Endothelial cell (in vitro differentiated cells): ENCODE measurements at regions not wholly inside any gene's neighbourhood (a gene's known extent, or its start where the extent isn't known, plus 50 kb on each side); places are given as distances from the start of the nearest gene placed in this dataset.

Experiments used
- DNase-seq: peaks from one replicate; pipeline ENCODE4 v3.0.0; 2021; ENCODE audit warnings: low spot score
- H3K27ac Mint-ChIP-seq: one replicate; pipeline ENCODE4 v1.8.0; 2021; ENCODE audit warnings: mixed read lengths, inconsistent platforms; ENCODE audit not compliant: unreplicated experiment
- H3K27me3 Mint-ChIP-seq: one replicate; pipeline ENCODE4 v1.8.0; 2021; ENCODE audit warnings: mild to moderate bottlenecking, moderate library complexity, mixed read lengths, inconsistent platforms; ENCODE audit not compliant: unreplicated experiment
- H3K36me3 Mint-ChIP-seq: one replicate; pipeline ENCODE4 v1.8.0; 2021; ENCODE audit warnings: mild to moderate bottlenecking, low read depth, mixed read lengths, inconsistent platforms; ENCODE audit not compliant: unreplicated experiment
- H3K4me1 Mint-ChIP-seq: one replicate; pipeline ENCODE4 v1.8.0; 2021; ENCODE audit warnings: mild to moderate bottlenecking, mixed read lengths, inconsistent platforms; ENCODE audit not compliant: unreplicated experiment
- H3K4me3 Mint-ChIP-seq: one replicate; pipeline ENCODE4 v1.8.0; 2021; ENCODE audit warnings: mild to moderate bottlenecking, mixed read lengths, inconsistent platforms; ENCODE audit not compliant: unreplicated experiment
- H3K9me3 Mint-ChIP-seq: one replicate; pipeline ENCODE4 v1.8.0; 2021; ENCODE audit warnings: mixed read lengths, inconsistent platforms; ENCODE audit not compliant: unreplicated experiment
- CTCF ChIP-seq: fragments of 200-600 bp; sonication (generic); IDR thresholded peaks from one replicate; pipeline ENCODE4 v1.5.0; 2021; ENCODE audit warnings: antibody characterized with exemption; ENCODE audit not compliant: unreplicated experiment

GRCh38 chr13:65943708-65944107 is 1286.4 kb downstream of the PCDH9 start:
- Mint-ChIP-seq H3K4me3 (no peak overlapping the region), H3K4me1 (no peaks in the 10 kb centered on the region), H3K9me3 (no peaks in the 10 kb centered on the region), H3K27ac (no peak overlapping the region), H3K36me3 (no peaks in the 10 kb centered on the region), H3K27me3 (no peaks in the 10 kb centered on the region)
- TF ChIP-seq CTCF: no peak
- no peak for DNase-seq

- H3K36me3 Mint-ChIP-seq: no peaks in the 10 kb centered on the region
Measured at GRCh38 chr13:65943024-65943423, 1287.1 kb downstream of the PCDH9 start.

GRCh38 chr13:65940720-65941119 is 1289.4 kb downstream of the PCDH9 start:
- Mint-ChIP-seq H3K36me3 (no peaks in the 10 kb centered on the region), H3K27ac (no peak overlapping the region), H3K4me3 (no peak overlapping the region), H3K4me1 (no peaks in the 10 kb centered on the region), H3K27me3 (no peaks in the 10 kb centered on the region), H3K9me3 (no peaks in the 10 kb centered on the region)
- no peak for DNase-seq
- TF ChIP-seq CTCF: no peak

More at GRCh38 chr13:65943024-65943423, 1287.1 kb downstream of the PCDH9 start:
- Mint-ChIP-seq H3K4me3 (no peak overlapping the region), H3K4me1 (no peaks in the 10 kb centered on the region), H3K27ac (no peak overlapping the region), H3K9me3 (no peaks in the 10 kb centered on the region), H3K27me3 (no peaks in the 10 kb centered on the region)
- no peak for TF ChIP-seq CTCF
- DNase-seq: no peak

GRCh38 chr13:65937251-65937650 is 1292.9 kb downstream of the PCDH9 start:
- H3K27me3 Mint-ChIP-seq: peaks cover 2% of the 10 kb centered on the region
- H3K36me3 Mint-ChIP-seq: no peaks in the 10 kb centered on the region
- DNase-seq: no peak
- no peaks in the 10 kb centered on the region for H3K9me3 Mint-ChIP-seq
- no peak for TF ChIP-seq CTCF
- no peak overlapping the region for H3K27ac Mint-ChIP-seq
- no peak overlapping the region for H3K4me3 Mint-ChIP-seq
- H3K4me1 Mint-ChIP-seq: no peaks in the 10 kb centered on the region

- Mint-ChIP-seq H3K27ac (no peak overlapping the region), H3K9me3 (no peaks in the 10 kb centered on the region), H3K4me3 (no peak overlapping the region), H3K4me1 (no peaks in the 10 kb centered on the region), H3K36me3 (no peaks in the 10 kb centered on the region), H3K27me3 (peaks cover 2% of the 10 kb centered on the region)
- no peak for DNase-seq
- TF ChIP-seq CTCF: no peak
Measured at GRCh38 chr13:65936249-65936648, 1293.9 kb downstream of the PCDH9 start.
